Activated naive CD4-positive, alpha-beta T cell treated with anti-CD3 and anti-CD28 coated beads for 36 hours (primary cell): ENCODE measurements at regions not wholly inside any gene's neighbourhood (a gene's known extent, or its start where the extent isn't known, plus 50 kb on each side); places are given as distances from the start of the nearest gene placed in this dataset.

ENCODE experiments used
- CTCF ChIA-PET: fragments of 350-600 bp; sonication (Branson Sonifier 250); formaldehyde crosslinking; loops from one replicate; lab custom pipeline; 2021; ENCODE audit warnings: antibody characterized with exemption; lab: Charles Lee
- DNase-seq: peaks from one replicate; pipeline ENCODE4 v3.0.0-alpha.2; 2020
- H3K27ac Mint-ChIP-seq: one replicate; pipeline ENCODE4 v1.8.0; 2021; ENCODE audit warnings: mild to moderate bottlenecking, mixed read lengths
- H3K27me3 Mint-ChIP-seq: one replicate; pipeline ENCODE4 v1.8.0; 2021; ENCODE audit warnings: low read depth, mixed read lengths
- H3K36me3 Mint-ChIP-seq: one replicate; pipeline ENCODE4 v1.8.0; 2021; ENCODE audit warnings: low read depth, mixed read lengths
- H3K4me1 Mint-ChIP-seq: one replicate; pipeline ENCODE4 v1.8.0; 2021; ENCODE audit warnings: low read depth, mixed read lengths
- H3K4me3 Mint-ChIP-seq: one replicate; pipeline ENCODE4 v1.8.0; 2021; ENCODE audit warnings: mild to moderate bottlenecking, moderate library complexity, mixed read lengths
- H3K9me3 Mint-ChIP-seq: one replicate; pipeline ENCODE4 v1.8.0; 2021; ENCODE audit warnings: mixed read lengths
- intact Hi-C: fragments of 100-400 bp; cut with micrococcal nuclease; formaldehyde crosslinking; loops from one replicate; pipeline ENCODE4 v1.15.1; 2023

GRCh38 chr16:49910541-49911071 is 54.7 kb upstream of the ZNF423 start:
- no peak overlapping the region for H3K4me3 Mint-ChIP-seq
- no peaks in the 10 kb centered on the region for H3K36me3 Mint-ChIP-seq

GRCh38 chr16:49911430-49911829 is 55.5 kb upstream of the ZNF423 start:
- Mint-ChIP-seq H3K27me3 (no peaks in the 10 kb centered on the region), H3K4me1 (no peaks in the 10 kb centered on the region), H3K27ac (no peak overlapping the region), H3K36me3 (no peaks in the 10 kb centered on the region), H3K4me3 (no peak overlapping the region), H3K9me3 (no peaks in the 10 kb centered on the region)
- CTCF ChIA-PET, result interaction anchor here (0.6 kb wide), 1 partner anchor 27 kb away, joined by 3 read pairs; no protein-coding TSS in a partner anchor
- DNase-seq, result no peak
- intact Hi-C loops, result no loop called here

More at GRCh38 chr16:49910541-49911071, 54.7 kb upstream of the ZNF423 start:
- intact Hi-C loops, result no loop called here
- Mint-ChIP-seq H3K9me3 (no peaks in the 10 kb centered on the region), H3K27me3 (no peaks in the 10 kb centered on the region), H3K27ac (no peak overlapping the region), H3K4me1 (no peaks in the 10 kb centered on the region)
- no peak for DNase-seq
- CTCF ChIA-PET, result interaction anchor here (0.6 kb wide), 1 partner anchor 980 kb away, joined by 4 read pairs; no protein-coding TSS in a partner anchor

DNA sequence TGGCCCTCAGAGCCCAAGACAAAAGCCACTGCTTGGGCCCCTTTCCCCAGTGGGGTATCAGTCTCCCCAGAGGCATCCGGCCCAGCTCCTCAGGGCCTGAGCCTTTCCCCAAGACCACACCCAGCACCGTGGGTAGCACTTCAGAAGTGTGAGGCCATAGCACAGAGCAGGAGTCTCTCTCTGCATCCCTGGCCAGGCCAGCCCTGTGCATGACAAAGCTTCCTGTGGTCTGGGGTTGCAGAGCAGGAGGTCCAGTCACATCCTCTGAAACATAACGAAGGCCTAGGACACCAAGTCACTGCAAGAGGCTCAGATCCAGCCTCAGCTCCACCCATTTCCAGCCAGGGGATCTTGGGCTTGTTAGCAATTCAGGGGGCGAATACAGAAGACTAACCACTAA is 56.8 kb upstream of the ZNF423 start:
- no peaks in the 10 kb centered on the region for H3K9me3 Mint-ChIP-seq
- no peak overlapping the region for H3K4me3 Mint-ChIP-seq
- no peak for DNase-seq
- H3K4me1 Mint-ChIP-seq, result no peaks in the 10 kb centered on the region
- no peaks in the 10 kb centered on the region for H3K36me3 Mint-ChIP-seq
- CTCF ChIA-PET, result no interaction called here
- H3K27me3 Mint-ChIP-seq, result no peaks in the 10 kb centered on the region
- intact Hi-C loops, result no loop called here
- no peak overlapping the region for H3K27ac Mint-ChIP-seq

DNA sequence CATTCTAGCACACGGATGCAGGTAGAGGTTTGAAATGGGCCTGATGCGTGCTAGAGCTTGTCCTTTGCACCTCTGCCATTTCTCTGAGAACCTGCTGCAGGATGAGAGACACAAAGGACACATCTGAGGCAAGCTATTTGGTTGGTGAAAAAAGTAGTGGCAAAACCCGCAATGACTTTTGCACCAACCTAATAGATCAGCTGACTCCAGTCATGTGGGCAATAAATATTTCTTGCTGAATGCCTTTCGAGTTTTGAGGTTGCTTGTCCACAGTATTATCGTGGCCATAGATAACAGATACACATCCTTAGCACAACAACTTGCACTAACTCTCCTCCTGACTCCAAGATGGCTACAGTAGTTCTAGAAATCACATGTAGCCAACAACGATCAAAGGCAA is 57.8 kb upstream of the ZNF423 start:
- Mint-ChIP-seq H3K27ac (no peak overlapping the region), H3K4me3 (no peak overlapping the region), H3K27me3 (no peaks in the 10 kb centered on the region), H3K36me3 (no peaks in the 10 kb centered on the region), H3K4me1 (no peaks in the 10 kb centered on the region), H3K9me3 (no peaks in the 10 kb centered on the region)
- intact Hi-C loops, result no loop called here
- DNase-seq, result no peak
- CTCF ChIA-PET, result no interaction called here

GRCh38 chr16:49914657-49915056 is 58.7 kb upstream of the ZNF423 start:
- no peaks in the 10 kb centered on the region for H3K9me3 Mint-ChIP-seq
- no peak for DNase-seq
- H3K27me3 Mint-ChIP-seq, result no peaks in the 10 kb centered on the region
- intact Hi-C loops, result no loop called here
- H3K27ac Mint-ChIP-seq, result no peak overlapping the region
- no peak overlapping the region for H3K4me3 Mint-ChIP-seq
- H3K36me3 Mint-ChIP-seq, result no peaks in the 10 kb centered on the region
- H3K4me1 Mint-ChIP-seq, result no peaks in the 10 kb centered on the region
- CTCF ChIA-PET, result interaction anchor here (1.3 kb wide), 1 partner anchor 57 kb away, joined by 3 read pairs; no protein-coding TSS in a partner anchor

DNA sequence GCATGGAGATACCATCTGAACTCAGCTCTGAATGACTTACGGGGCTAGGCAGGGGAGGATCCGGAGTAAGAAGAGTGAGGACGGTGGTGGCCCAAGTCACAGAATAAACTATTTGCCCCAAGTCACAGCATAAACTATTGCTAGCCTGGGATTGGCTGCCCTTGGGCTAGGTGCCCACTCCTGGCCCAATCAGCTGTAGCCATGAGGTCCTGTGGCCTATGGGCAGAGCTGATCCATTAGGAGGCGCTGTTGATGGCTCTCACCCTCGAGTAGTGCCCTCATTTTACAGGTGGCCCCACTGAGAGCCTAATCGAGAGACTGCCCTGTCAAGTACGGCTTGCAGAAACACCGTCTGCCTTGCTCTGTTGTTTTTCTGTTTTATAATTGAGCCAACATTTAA is 62.3 kb upstream of the ZNF423 start:
- no peak overlapping the region for H3K27ac Mint-ChIP-seq
- CTCF ChIA-PET, result no interaction called here
- H3K36me3 Mint-ChIP-seq, result no peaks in the 10 kb centered on the region
- no peak overlapping the region for H3K4me3 Mint-ChIP-seq
- H3K4me1 Mint-ChIP-seq, result no peaks in the 10 kb centered on the region
- intact Hi-C loops, result no loop called here
- H3K9me3 Mint-ChIP-seq, result no peaks in the 10 kb centered on the region
- H3K27me3 Mint-ChIP-seq, result no peaks in the 10 kb centered on the region
- DNase-seq, result no peak

- no peak overlapping the region for H3K27ac Mint-ChIP-seq
- no peaks in the 10 kb centered on the region for H3K9me3 Mint-ChIP-seq
- peaks cover 3% of the 10 kb centered on the region for H3K27me3 Mint-ChIP-seq
- no peak overlapping the region for H3K4me3 Mint-ChIP-seq
- intact Hi-C loops, result no loop called here
- no peak for DNase-seq
- H3K4me1 Mint-ChIP-seq, result no peaks in the 10 kb centered on the region
- no peaks in the 10 kb centered on the region for H3K36me3 Mint-ChIP-seq
- CTCF ChIA-PET, result interaction anchor here (0.6 to 3.4 kb wide), 2 partner anchors 115 to 511 kb away, joined by 3 to 10 read pairs; no protein-coding TSS in a partner anchor
Observed at GRCh38 chr16:49919327-49919726, 63.4 kb upstream of the ZNF423 start.

- intact Hi-C loops, result loop anchor here (5.0 kb wide), 1 partner anchor 478 kb away; no protein-coding TSS in a partner anchor
- H3K4me3 Mint-ChIP-seq, result no peak overlapping the region
- CTCF ChIA-PET, result interaction anchor here (0.9 to 3.4 kb wide), 2 partner anchors 74 to 512 kb away, joined by 4 to 10 read pairs; no protein-coding TSS in a partner anchor
- no peak overlapping the region for H3K27ac Mint-ChIP-seq
- DNase-seq, result no peak
- H3K9me3 Mint-ChIP-seq, result no peaks in the 10 kb centered on the region
- no peaks in the 10 kb centered on the region for H3K4me1 Mint-ChIP-seq
- no peaks in the 10 kb centered on the region for H3K36me3 Mint-ChIP-seq
- H3K27me3 Mint-ChIP-seq, result peaks cover 3% of the 10 kb centered on the region
Observed at GRCh38 chr16:49920397-49920796, 64.5 kb upstream of the ZNF423 start.

DNA sequence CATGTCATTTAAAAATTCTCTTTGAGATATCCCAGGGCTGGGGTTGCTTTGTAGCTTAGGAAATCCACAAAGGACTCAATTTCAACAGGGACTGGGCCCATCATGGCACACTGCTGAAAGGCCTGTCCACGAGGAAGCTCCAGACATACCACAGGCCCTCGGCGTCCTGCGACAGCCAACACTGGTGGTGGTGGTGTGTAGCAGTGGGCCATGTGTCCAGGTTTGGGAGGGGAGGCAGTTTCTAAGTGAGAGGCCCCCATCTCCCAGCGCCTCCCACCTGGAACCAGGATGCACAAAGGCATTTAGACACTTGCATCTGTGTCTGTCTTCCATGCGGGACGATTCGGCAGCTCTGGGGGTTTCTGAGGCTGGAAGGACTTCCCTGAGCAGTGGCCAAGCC is 65.2 kb upstream of the ZNF423 start:
- intact Hi-C loops, result loop anchor here (5.0 kb wide), 1 partner anchor 479 kb away; no protein-coding TSS in a partner anchor
- CTCF ChIA-PET, result interaction anchor here (0.9 to 3.4 kb wide), 4 partner anchors 63 to 513 kb away, joined by 3 to 10 read pairs (median 4); no protein-coding TSS in a partner anchor
- Mint-ChIP-seq H3K27ac (no peak overlapping the region), H3K9me3 (no peaks in the 10 kb centered on the region), H3K4me1 (no peaks in the 10 kb centered on the region), H3K4me3 (no peak overlapping the region), H3K36me3 (no peaks in the 10 kb centered on the region), H3K27me3 (peaks cover 3% of the 10 kb centered on the region)
- DNase-seq, result no peak

GRCh38 chr16:49921791-49922456 is 66.0 kb upstream of the ZNF423 start:
- Mint-ChIP-seq H3K4me3 (no peak overlapping the region), H3K9me3 (no peaks in the 10 kb centered on the region), H3K27ac (no peak overlapping the region), H3K27me3 (peaks cover 3% of the 10 kb centered on the region), H3K4me1 (no peaks in the 10 kb centered on the region), H3K36me3 (no peaks in the 10 kb centered on the region)
- CTCF ChIA-PET, result interaction anchor here (0.6 to 3.4 kb wide), 6 partner anchors 22 to 514 kb away, joined by 3 to 10 read pairs (median 4); no protein-coding TSS in a partner anchor
- peak; percentile 70 for DNase-seq
- intact Hi-C loops, result loop anchor here (1.0 to 5.0 kb wide), 3 partner anchors 65 to 513 kb away; no protein-coding TSS in a partner anchor

GRCh38 chr16:49923411-49923810 is 67.5 kb upstream of the ZNF423 start:
- DNase-seq, result no peak
- no peaks in the 10 kb centered on the region for H3K36me3 Mint-ChIP-seq
- intact Hi-C loops, result loop anchor here (2.0 to 5.0 kb wide), 2 partner anchors 481 to 515 kb away; no protein-coding TSS in a partner anchor
- CTCF ChIA-PET, result interaction anchor here (1.5 kb wide), 1 partner anchor 430 kb away, joined by 4 read pairs; no protein-coding TSS in a partner anchor
- H3K9me3 Mint-ChIP-seq, result no peaks in the 10 kb centered on the region
- no peaks in the 10 kb centered on the region for H3K4me1 Mint-ChIP-seq
- H3K27me3 Mint-ChIP-seq, result peaks cover 3% of the 10 kb centered on the region
- no peak overlapping the region for H3K4me3 Mint-ChIP-seq
- H3K27ac Mint-ChIP-seq, result no peak overlapping the region

- CTCF ChIA-PET, result no interaction called here
- intact Hi-C loops, result loop anchor here (5.0 kb wide), 1 partner anchor 482 kb away; no protein-coding TSS in a partner anchor
- DNase-seq, result no peak
- Mint-ChIP-seq H3K4me1 (no peaks in the 10 kb centered on the region), H3K27me3 (peaks cover 3% of the 10 kb centered on the region), H3K9me3 (no peaks in the 10 kb centered on the region), H3K27ac (no peak overlapping the region), H3K4me3 (no peak overlapping the region), H3K36me3 (no peaks in the 10 kb centered on the region)
Observed at GRCh38 chr16:49924078-49924477, 68.2 kb upstream of the ZNF423 start.
